GM21717 (cell line): ENCODE measurements at regions not wholly inside any gene's neighbourhood (a gene's known extent, or its start where the extent isn't known, plus 50 kb on each side); places are given as distances from the start of the nearest gene placed in this dataset.

Experiments
- ATAC-seq: cut with Tn5 transposase; IDR thresholded peaks from one replicate; pipeline ENCODE4 v1.9.1; 2021; ENCODE audit warnings: mild to moderate bottlenecking, moderate library complexity; ENCODE audit not compliant: unreplicated experiment

GRCh38 chr10:94180576-94180975 lies 182.2 kb downstream of the NOC3L start:
- ATAC-seq, result no peak

DNA sequence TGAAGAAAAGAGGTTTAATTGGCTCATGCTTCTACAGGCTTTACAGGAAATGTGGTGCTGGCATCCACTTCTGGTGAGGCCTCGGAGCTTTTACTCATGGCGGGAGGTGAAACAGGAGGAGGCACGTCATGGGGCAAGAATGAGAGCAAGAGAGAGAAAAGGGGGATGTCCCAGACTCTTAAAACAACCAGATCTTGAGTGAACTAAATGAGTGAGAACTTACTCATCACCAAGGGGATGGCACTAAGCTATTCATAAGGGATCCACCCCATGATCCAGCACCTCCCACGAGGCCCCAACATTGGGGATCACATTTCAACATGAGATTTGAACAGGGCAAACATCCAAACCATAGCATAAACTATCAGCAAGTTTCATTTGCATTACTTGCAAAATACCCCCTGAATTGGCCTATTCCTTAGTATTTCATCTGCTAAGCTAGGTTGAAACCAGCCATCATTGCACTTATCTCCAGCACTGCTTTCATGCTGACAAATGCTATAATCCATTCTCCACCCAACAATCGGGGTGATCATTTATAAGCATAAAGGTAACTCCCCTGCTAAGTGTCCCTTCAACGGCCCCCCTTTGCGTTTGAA lies 179.0 kb downstream of the NOC3L start:
- ATAC-seq, result no peak

- no peak for ATAC-seq
These were observed 176.0 kb downstream of the NOC3L start for GRCh38 chr10:94186722-94187121.

DNA sequence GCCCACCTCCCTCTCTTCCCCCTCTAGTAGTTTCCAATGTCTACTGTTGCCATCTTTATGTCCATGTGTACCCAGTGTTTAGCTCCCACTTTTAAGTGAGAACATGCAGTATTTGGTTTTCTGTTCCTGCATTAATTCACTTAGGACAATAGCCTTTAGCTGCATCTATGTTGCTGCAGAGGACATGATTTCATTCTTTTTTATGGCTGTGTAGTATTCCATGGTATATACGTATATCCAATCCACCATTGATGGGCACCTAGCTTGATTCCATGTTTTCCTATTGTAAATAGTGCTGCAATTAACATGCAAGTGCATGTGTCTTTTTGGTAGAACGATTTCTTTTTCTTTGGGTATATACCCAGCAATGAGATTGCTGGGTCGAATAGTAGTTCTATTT lies 170.4 kb downstream of the NOC3L start:
- ATAC-seq, result no peak

DNA sequence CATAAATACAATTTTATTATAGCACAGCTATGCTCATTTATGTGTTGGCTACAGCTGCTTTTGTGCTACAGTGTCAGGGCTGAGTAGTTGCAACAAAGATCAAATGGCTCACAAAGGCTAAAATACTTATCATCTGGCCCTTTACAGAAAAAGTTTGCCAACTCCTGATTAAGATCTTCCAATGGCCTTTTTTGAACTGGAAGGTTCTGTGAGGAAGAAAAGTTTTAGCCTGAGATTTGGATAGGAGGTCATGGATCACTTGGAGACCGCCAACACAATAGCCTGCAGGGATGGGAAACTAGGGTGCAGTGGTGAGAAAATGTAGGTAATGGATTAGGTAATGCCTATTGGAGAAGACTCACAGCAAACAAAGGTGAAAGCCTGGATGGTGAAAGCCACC lies 169.8 kb downstream of the NOC3L start:
- no peak for ATAC-seq

DNA sequence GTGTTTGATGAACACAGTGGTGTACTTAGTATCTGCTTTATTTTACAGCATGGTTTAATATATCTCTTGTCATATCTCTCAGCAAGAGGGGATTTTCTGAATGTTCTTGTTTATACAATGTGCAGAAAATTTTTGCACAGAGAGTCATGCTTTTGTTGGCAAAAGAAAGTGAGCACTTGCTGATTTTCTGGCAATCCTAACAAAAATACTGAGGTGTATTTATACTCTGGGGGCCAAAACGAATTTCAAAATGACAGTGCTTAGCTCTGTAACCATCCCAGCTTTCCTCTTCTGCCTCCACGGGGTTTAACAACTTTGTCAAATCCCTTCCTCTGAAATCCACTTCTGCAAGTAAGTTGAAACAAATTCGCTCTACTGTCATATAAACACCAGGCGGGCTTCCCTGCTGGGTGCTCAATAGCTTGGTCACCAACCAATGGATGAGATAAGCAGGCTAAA lies 169.2 kb downstream of the NOC3L start:
- no peak for ATAC-seq

DNA sequence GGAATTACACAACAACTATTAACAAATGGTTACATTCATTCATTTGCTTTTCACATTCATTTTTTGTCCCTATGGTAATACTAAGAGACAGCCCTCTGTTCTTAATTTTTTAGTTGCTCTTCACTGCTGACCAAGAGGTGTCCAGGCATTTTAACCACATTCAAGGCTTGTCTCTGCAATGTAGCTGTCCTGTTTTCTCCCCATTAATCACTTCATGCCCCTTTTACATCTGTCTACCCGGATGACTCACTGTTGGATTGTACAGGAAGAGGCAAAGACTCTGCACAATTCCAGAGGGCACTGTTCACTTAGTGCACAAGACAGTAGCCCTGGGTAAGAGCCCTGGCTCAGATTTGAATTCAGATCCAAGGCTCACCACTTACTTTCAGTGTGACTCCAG lies 168.5 kb downstream of the NOC3L start:
- no peak for ATAC-seq

DNA sequence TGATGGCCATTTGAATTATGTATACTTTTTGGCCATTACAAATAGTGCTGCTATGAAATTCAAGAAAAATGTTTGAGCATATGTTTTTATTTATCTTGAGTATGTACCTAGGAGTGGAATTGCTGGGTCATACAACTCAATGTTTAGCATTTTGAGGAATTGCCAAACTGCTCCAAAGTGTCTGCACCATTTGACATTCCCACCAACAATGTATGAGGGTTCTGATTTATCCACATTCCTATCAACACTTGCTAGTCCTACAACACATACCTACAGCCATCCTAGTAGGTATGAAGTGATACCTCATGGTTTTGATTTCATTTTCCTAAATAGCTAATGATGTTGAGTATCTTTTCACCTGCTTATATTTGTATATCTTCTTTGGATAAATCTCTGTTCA lies 165.5 kb downstream of the NOC3L start:
- ATAC-seq, result no peak

DNA sequence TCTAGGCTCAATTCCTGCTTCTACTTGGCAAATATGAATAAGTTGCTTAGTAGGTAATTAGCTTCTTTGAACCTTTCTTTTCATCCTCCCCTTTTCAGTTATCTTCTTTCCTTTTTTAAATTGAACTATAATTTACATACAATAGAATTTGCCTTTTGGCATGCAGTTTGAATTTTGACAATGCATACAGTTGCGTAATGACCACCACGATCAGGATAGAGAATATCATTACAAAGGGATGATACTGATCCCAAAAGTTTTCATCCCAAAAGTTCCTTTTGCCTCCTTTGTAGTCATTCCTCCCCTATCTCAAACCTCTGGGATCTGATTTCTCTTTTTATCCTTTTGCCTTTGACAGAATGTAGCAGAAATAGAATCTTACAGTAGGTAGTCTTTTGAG lies 164.4 kb downstream of the NOC3L start:
- no peak for ATAC-seq

GRCh38 chr10:94199565-94199964 lies 163.2 kb downstream of the NOC3L start:
- no peak for ATAC-seq

DNA sequence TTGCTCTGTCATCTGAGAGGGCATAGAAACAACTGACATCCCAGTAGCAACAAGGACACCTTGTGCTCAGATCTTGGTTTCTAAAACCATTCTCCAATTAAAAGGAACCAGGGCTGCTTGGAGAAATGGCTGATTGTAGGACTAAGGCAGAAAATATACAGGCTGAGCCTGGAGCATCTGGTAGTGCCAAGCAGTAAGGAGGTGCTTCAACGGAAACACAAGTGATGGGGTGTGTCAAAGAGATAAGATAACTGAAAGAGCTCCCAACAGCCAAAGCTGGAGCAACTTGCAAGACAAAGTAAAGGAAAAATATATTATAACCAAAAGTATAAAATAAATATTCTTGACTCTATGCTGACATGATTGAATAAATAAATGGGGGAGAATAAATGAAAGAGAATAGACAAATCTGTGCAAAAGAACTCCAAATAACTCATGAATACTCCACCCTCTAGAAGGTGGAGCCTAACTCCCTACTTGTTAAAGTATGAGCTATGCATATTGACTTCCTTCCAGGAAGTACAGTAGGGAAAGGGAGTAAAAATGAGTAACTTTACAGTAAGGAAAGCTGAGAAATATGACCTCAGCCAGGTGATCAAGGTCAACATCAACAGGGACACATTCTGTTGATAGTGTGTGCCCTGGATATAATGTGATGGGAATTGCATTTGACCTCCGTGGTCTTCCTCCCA lies 162.4 kb downstream of the NOC3L start:
- no peak for ATAC-seq

- no peak for ATAC-seq
These were observed 157.3 kb downstream of the NOC3L start for GRCh38 chr10:94205396-94205831.

GRCh38 chr10:94206176-94206575 lies 156.6 kb downstream of the NOC3L start:
- ATAC-seq, result no peak

DNA sequence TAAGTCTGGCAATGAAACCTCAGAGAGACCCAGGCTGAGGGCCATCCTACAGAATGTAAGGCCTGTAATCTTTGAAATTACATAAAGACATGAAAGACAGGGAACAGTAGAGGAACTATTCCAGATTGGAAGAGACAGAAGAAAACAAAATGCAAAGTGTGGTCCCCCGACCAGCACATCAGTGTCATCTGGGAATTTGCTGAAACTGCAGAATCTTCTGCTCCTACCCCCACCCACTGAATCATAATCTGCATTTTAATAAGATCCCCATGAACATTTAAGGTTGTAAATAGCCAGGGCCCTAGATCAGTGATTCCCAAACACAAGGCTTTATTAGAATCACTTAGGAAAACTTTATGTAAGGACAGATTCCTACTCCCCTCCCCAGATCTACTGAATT lies 154.4 kb downstream of the NOC3L start:
- ATAC-seq, result no peak

DNA sequence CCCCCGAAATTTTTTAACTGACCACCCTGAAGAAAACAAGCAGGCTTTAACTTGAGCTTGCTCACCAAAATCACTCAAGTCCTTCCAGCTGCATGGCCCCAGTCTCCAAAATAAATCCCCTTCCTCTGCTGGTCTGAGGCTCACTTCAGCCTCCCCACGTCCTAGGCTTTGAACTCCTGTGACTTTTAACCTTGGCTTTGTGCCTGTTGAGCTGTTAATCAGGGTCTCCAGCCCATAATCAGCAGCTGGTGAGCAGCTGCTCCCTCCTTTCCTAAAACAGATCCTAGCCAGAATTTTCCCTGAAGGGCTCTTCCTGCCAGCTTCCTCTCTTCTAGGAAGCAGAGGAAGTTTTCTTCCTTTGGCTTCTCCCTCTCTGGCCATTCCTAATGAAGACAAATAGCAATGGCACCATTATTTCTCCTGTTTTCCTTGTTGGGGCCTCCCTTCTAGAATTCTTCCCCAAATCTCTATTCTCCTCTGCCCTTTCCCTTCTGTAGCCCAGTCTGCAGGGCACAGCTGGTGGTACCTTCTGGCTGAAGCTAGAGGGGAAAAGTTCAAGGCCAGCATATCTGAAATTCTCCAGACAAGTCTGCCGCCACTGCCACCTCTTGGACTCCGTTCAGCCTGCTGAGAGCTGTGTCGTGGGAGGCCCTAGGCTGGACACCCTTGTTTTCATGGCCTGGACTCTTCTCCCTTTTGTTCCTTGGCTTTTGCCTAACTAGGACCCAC lies 152.1 kb downstream of the NOC3L start:
- no peak for ATAC-seq

DNA sequence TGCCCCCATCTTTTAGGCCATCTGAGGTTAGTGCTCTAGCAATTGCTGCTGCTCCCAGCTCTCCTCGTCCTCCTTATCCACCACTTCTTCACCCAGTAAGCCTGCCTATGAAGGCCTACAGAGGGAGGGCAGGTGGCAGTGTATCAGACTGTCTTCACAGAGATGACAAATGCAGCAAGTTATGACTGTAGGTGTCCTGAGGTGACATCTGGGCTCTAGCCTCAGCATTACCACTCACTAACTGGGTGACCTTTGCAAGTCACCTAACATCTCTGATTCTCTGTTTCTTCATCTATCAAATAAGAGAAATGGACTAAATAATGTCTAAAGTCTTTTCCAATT lies 151.6 kb downstream of the NOC3L start:
- ATAC-seq, result no peak

- no peak for ATAC-seq
These were observed 149.7 kb downstream of the NOC3L start for GRCh38 chr10:94213001-94213530.

- no peak for ATAC-seq
These were observed 148.8 kb downstream of the NOC3L start for GRCh38 chr10:94213980-94214379.

- no peak for ATAC-seq
These were observed 148.3 kb downstream of the NOC3L start for GRCh38 chr10:94214481-94214893.

GRCh38 chr10:94216201-94216600 lies 146.5 kb downstream of the NOC3L start:
- no peak for ATAC-seq

DNA sequence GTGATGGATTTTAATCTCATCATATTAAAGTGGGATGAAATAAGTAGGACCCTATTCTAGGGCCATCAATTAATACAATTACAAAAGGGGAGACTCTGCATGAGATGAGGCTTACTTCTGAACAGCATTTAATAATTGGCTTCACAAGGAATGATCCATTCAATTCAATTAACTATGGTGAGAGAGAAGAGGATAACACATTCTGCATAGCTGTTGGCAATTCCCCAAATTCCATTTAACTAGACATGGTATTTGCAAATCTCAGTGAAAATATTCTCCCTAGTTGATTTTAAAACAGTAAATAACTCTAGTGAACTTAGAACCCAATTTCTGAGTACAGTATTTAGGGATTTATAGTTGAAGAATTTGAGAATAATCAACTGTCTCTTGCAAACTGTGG lies 145.3 kb downstream of the NOC3L start:
- ATAC-seq, result no peak
